ENCODE measurements at regions not wholly inside any gene's neighbourhood (a gene's known extent, or its start where the extent isn't known, plus 50 kb on each side); places are given as distances from the start of the nearest gene placed in this dataset.

GRCh38 chr17:74146196-74146595, 57.3 kb upstream of the RPL38 start:
- Mint-ChIP-seq H3K4me3 (no peak overlapping the region), H3K4me1 (no peaks in the 10 kb centered on the region), H3K27ac (no peak overlapping the region), H3K27me3 (peaks cover 51% of the 10 kb centered on the region), H3K36me3 (ENCODE audit: low read depth) (peaks cover 6% of the 10 kb centered on the region)
- peaks cover 5% of the 10 kb centered on the region for H3K9me3 ChIP-seq (ENCODE audit: control insufficient read depth, low read length, poor library complexity, severe bottlenecking)
- ATAC-seq (no peak), DNase-seq (no peak)

GRCh38 chr17:74147056-74147835, 56.2 kb upstream of the RPL38 start:
- ATAC-seq = no peak
- H3K9me3 ChIP-seq (ENCODE audit: control insufficient read depth, low read length, poor library complexity, severe bottlenecking) = peaks cover 5% of the 10 kb centered on the region
- Mint-ChIP-seq H3K27me3 (peaks cover 57% of the 10 kb centered on the region), H3K4me3 (no peak overlapping the region), H3K27ac (no peak overlapping the region), H3K4me1 (no peaks in the 10 kb centered on the region), H3K36me3 (ENCODE audit: low read depth) (peaks cover 6% of the 10 kb centered on the region)
- DNase-seq = no peak

GRCh38 chr17:74147966-74148365, 55.5 kb upstream of the RPL38 start:
- Mint-ChIP-seq H3K36me3 (ENCODE audit: low read depth) (peaks cover 6% of the 10 kb centered on the region), H3K27me3 (peaks cover 57% of the 10 kb centered on the region), H3K4me3 (no peak overlapping the region), H3K27ac (no peak overlapping the region), H3K4me1 (no peaks in the 10 kb centered on the region)
- ATAC-seq (no peak), DNase-seq (no peak)
- H3K9me3 ChIP-seq (ENCODE audit: control insufficient read depth, low read length, poor library complexity, severe bottlenecking) = no peaks in the 10 kb centered on the region

GRCh38 chr17:74148446-74148845, 55.0 kb upstream of the RPL38 start:
- peaks cover 57% of the 10 kb centered on the region for H3K27me3 Mint-ChIP-seq
- DNase-seq = no peak
- no peak for ATAC-seq
- H3K4me1 Mint-ChIP-seq = no peaks in the 10 kb centered on the region
- no peaks in the 10 kb centered on the region for H3K9me3 ChIP-seq (ENCODE audit: control insufficient read depth, low read length, poor library complexity, severe bottlenecking)
- no peak overlapping the region for H3K27ac Mint-ChIP-seq
- no peak overlapping the region for H3K4me3 Mint-ChIP-seq
- H3K36me3 Mint-ChIP-seq (ENCODE audit: low read depth) = peaks cover 6% of the 10 kb centered on the region

- Mint-ChIP-seq H3K27me3 (peaks cover 57% of the 10 kb centered on the region), H3K4me1 (no peaks in the 10 kb centered on the region)
- DNase-seq = no peak
Measured at GRCh38 chr17:74148901-74149596, 54.4 kb upstream of the RPL38 start.

GRCh38 chr17:74149597-74150427, 53.7 kb upstream of the RPL38 start:
- DNase-seq = no peak
- H3K9me3 ChIP-seq (ENCODE audit: control insufficient read depth, low read length, poor library complexity, severe bottlenecking) = no peaks in the 10 kb centered on the region
- H3K4me3 Mint-ChIP-seq = no peak overlapping the region
- H3K27ac Mint-ChIP-seq = peak overlapping the region; percentile 71
- H3K4me1 Mint-ChIP-seq = no peaks in the 10 kb centered on the region
- no peak for ATAC-seq
- H3K36me3 Mint-ChIP-seq (ENCODE audit: low read depth) = peaks cover 6% of the 10 kb centered on the region
- peaks cover 65% of the 10 kb centered on the region for H3K27me3 Mint-ChIP-seq

More at GRCh38 chr17:74148901-74149596, 54.4 kb upstream of the RPL38 start:
- Mint-ChIP-seq H3K4me3 (no peak overlapping the region), H3K27ac (peak overlapping the region; percentile 71), H3K36me3 (ENCODE audit: low read depth) (peaks cover 6% of the 10 kb centered on the region)
- H3K9me3 ChIP-seq (ENCODE audit: control insufficient read depth, low read length, poor library complexity, severe bottlenecking) = no peaks in the 10 kb centered on the region
- no peak for ATAC-seq

- no peak for DNase-seq
- peaks cover 71% of the 10 kb centered on the region for H3K27me3 Mint-ChIP-seq
- peaks cover 2% of the 10 kb centered on the region for H3K4me1 Mint-ChIP-seq
- H3K36me3 Mint-ChIP-seq (ENCODE audit: low read depth) = peaks cover 7% of the 10 kb centered on the region
- H3K4me3 Mint-ChIP-seq = no peak overlapping the region
- no peaks in the 10 kb centered on the region for H3K9me3 ChIP-seq (ENCODE audit: control insufficient read depth, low read length, poor library complexity, severe bottlenecking)
- ATAC-seq = no peak
- no peak overlapping the region for H3K27ac Mint-ChIP-seq
Measured at GRCh38 chr17:74150428-74151025, 53.0 kb upstream of the RPL38 start.

GRCh38 chr17:74151551-74152315, 51.7 kb upstream of the RPL38 start:
- Mint-ChIP-seq H3K27me3 (peaks cover 68% of the 10 kb centered on the region), H3K27ac (no peak overlapping the region), H3K4me1 (peaks cover 2% of the 10 kb centered on the region), H3K36me3 (ENCODE audit: low read depth) (peaks cover 9% of the 10 kb centered on the region), H3K4me3 (no peak overlapping the region)
- DNase-seq (no peak), ATAC-seq (no peak)
- H3K9me3 ChIP-seq (ENCODE audit: control insufficient read depth, low read length, poor library complexity, severe bottlenecking) = no peaks in the 10 kb centered on the region

- no peak overlapping the region for H3K27ac Mint-ChIP-seq
Measured at GRCh38 chr17:74152591-74153455, 50.7 kb upstream of the RPL38 start.

GRCh38 chr17:74153456-74153810, 50.0 kb upstream of the RPL38 start:
- H3K9me3 ChIP-seq (ENCODE audit: control insufficient read depth, low read length, poor library complexity, severe bottlenecking) = no peaks in the 10 kb centered on the region
- ATAC-seq = no peak
- Mint-ChIP-seq H3K27me3 (peaks cover 59% of the 10 kb centered on the region), H3K4me3 (no peak overlapping the region), H3K4me1 (peaks cover 2% of the 10 kb centered on the region), H3K27ac (no peak overlapping the region), H3K36me3 (ENCODE audit: low read depth) (peaks cover 9% of the 10 kb centered on the region)
- DNase-seq = no peak

More at GRCh38 chr17:74152591-74153455, 50.7 kb upstream of the RPL38 start:
- H3K27me3 Mint-ChIP-seq = peaks cover 60% of the 10 kb centered on the region
- no peaks in the 10 kb centered on the region for H3K9me3 ChIP-seq (ENCODE audit: control insufficient read depth, low read length, poor library complexity, severe bottlenecking)
- H3K4me3 Mint-ChIP-seq = no peak overlapping the region
- peaks cover 9% of the 10 kb centered on the region for H3K36me3 Mint-ChIP-seq (ENCODE audit: low read depth)
- DNase-seq (no peak), ATAC-seq (no peak)
- peaks cover 2% of the 10 kb centered on the region for H3K4me1 Mint-ChIP-seq
